PFSK-1 (cell line): ENCODE measurements at regions not wholly inside any gene's neighbourhood (a gene's known extent, or its start where the extent isn't known, plus 50 kb on each side); places are given as distances from the start of the nearest gene placed in this dataset.

Experiments used
- POLR2AphosphoS5 ChIP-seq: IDR thresholded peaks from 2 replicates; pipeline ENCODE4 v1.6.1; 2012; ENCODE audit warnings: low read depth, mild to moderate bottlenecking, control low read depth, low read length, moderate library complexity
- SIN3A ChIP-seq: IDR thresholded peaks from 2 replicates; pipeline ENCODE4 v1.6.1; 2012; ENCODE audit warnings: mild to moderate bottlenecking, low read length, moderate library complexity, borderline replicate concordance; ENCODE audit not compliant: insufficient read depth
- TF ChIP-seq, protein P1 (sequence below), 2 experiments: IDR thresholded peaks; 2 replicates each; pipeline versions ENCODE4 v1.6.1 to v1.8.0; 2011 to 2012; ENCODE audit warnings: low read depth in 2 of 2, low read length in 2 of 2, control low read depth in 1 of 2, inconsistent platforms in 1 of 2, mild to moderate bottlenecking in 1 of 2, moderate library complexity in 1 of 2; ENCODE audit not compliant: insufficient read depth in 1 of 2

DNA sequence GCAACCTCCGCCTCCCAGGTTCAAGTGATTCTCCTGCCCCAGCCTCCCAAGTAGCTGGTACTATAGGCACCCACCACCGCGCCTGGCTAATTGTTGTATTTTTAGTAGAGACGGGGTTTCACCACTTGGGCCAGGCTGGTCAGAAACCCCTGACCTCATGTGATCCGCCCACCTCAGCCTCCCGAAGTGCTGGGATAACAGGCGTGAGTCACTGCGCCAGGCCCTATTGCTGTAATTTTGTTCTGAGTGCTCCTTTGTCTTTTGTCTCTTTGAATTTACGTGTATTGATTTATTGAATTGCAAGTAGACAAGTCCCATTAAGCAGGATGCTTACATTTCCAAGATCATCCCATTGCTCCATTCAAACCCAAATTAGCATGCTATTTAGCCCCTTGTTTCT lies 186.7 kb downstream of the MSX2 start:
- TF ChIP-seq, protein P1, sequence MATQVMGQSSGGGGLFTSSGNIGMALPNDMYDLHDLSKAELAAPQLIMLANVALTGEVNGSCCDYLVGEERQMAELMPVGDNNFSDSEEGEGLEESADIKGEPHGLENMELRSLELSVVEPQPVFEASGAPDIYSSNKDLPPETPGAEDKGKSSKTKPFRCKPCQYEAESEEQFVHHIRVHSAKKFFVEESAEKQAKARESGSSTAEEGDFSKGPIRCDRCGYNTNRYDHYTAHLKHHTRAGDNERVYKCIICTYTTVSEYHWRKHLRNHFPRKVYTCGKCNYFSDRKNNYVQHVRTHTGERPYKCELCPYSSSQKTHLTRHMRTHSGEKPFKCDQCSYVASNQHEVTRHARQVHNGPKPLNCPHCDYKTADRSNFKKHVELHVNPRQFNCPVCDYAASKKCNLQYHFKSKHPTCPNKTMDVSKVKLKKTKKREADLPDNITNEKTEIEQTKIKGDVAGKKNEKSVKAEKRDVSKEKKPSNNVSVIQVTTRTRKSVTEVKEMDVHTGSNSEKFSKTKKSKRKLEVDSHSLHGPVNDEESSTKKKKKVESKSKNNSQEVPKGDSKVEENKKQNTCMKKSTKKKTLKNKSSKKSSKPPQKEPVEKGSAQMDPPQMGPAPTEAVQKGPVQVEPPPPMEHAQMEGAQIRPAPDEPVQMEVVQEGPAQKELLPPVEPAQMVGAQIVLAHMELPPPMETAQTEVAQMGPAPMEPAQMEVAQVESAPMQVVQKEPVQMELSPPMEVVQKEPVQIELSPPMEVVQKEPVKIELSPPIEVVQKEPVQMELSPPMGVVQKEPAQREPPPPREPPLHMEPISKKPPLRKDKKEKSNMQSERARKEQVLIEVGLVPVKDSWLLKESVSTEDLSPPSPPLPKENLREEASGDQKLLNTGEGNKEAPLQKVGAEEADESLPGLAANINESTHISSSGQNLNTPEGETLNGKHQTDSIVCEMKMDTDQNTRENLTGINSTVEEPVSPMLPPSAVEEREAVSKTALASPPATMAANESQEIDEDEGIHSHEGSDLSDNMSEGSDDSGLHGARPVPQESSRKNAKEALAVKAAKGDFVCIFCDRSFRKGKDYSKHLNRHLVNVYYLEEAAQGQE (IDR thresholded peaks at IDR 0.05; ENCODE audit: insufficient read depth in 1 of 2, low read depth in 2 of 2, low read length in 2 of 2) = no peak
- TF ChIP-seq POLR2AphosphoS5 (no peak), SIN3A (no peak)
